Upper lobe of left lung (tissue), 4 donors: ENCODE measurements at regions not wholly inside any gene's neighbourhood (a gene's known extent, or its start where the extent isn't known, plus 50 kb on each side); places are given as distances from the start of the nearest gene placed in this dataset.

Experiments used
- EP300 ChIP-seq, 4 donors: sonication (generic); formaldehyde crosslinking; IDR thresholded peaks; one replicate each; pipeline ENCODE4 v1.5.1; 2017; ENCODE audit warnings: antibody characterized with exemption in 4 of 4, control low read depth in 2 of 4
- POLR2A ChIP-seq, 4 donors: fragments of 450-650 bp; IDR thresholded peaks; one replicate each; pipeline ENCODE4 v1.5.1; 2016 to 2017; ENCODE audit warnings: antibody characterized with exemption in 4 of 4, mild to moderate bottlenecking in 2 of 4
- POLR2AphosphoS5 ChIP-seq, 2 donors: sonication (generic); formaldehyde crosslinking; IDR thresholded peaks; one replicate each; pipeline ENCODE4 v1.5.1; 2017; ENCODE audit warnings: antibody characterized with exemption in 2 of 2
- TF ChIP-seq, protein P1 (sequence below), 6 experiments: fragments of 450-650 bp in 4 of 6; fragments of 200-600 bp in 2 of 6; sonication (generic) in 2 of 6; IDR thresholded peaks; one replicate each; pipeline ENCODE4 v1.5.1; 2016 to 2019; ENCODE audit warnings: antibody characterized with exemption in 6 of 6

GRCh38 chr1:185537596-185537995 lies 196.6 kb upstream of the HMCN1 start:
- TF ChIP-seq, protein P1, sequence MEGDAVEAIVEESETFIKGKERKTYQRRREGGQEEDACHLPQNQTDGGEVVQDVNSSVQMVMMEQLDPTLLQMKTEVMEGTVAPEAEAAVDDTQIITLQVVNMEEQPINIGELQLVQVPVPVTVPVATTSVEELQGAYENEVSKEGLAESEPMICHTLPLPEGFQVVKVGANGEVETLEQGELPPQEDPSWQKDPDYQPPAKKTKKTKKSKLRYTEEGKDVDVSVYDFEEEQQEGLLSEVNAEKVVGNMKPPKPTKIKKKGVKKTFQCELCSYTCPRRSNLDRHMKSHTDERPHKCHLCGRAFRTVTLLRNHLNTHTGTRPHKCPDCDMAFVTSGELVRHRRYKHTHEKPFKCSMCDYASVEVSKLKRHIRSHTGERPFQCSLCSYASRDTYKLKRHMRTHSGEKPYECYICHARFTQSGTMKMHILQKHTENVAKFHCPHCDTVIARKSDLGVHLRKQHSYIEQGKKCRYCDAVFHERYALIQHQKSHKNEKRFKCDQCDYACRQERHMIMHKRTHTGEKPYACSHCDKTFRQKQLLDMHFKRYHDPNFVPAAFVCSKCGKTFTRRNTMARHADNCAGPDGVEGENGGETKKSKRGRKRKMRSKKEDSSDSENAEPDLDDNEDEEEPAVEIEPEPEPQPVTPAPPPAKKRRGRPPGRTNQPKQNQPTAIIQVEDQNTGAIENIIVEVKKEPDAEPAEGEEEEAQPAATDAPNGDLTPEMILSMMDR (IDR thresholded peaks at IDR 0.05): no peak
- TF ChIP-seq EP300 (IDR thresholded peaks at IDR 0.05) (no peak), POLR2AphosphoS5 (IDR thresholded peaks at IDR 0.05) (no peak), POLR2A (IDR thresholded peaks at IDR 0.05) (no peak)
